ENCODE measurements at regions not wholly inside any gene's neighbourhood (a gene's known extent, or its start where the extent isn't known, plus 50 kb on each side); places are given as distances from the start of the nearest gene placed in this dataset.

DNA sequence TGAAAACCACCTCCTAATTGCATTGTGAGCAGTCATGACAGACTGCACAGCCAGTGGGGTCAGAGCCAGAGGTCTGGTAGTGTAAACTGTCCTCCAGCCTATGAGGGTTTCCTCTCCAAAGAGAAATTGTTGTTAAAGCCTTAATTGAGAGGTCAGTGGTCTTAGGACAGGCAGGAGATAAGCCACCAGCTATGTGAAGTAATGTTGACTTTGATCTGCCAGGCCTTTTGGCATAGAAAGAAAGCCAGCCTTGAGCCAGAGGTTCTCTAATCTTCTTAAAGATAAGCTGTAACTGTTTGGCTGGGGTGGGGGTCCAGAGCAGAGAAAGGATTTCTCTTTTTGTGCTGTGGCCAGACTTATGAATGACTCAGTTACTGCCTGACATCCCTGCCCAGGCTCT, 248.4 kb downstream of the WDR11 start:
- peaks cover 0 to 2% of the 10 kb centered on the region in 2 donors for H3K27me3 Mint-ChIP-seq
- CTCF ChIA-PET (ENCODE audit: partially characterized antibody), result no interaction called here
- no peaks in the 10 kb centered on the region for H3K4me1 Mint-ChIP-seq
- no peak overlapping the region for H3K27ac ChIP-seq (ENCODE audit: low read depth, low read length)
- POLR2A ChIA-PET (ENCODE audit: partially characterized antibody), result no interaction called here
- H3K4me1 ChIP-seq (ENCODE audit: insufficient read depth, low read length), result no peaks in the 10 kb centered on the region
- no peaks in the 10 kb centered on the region for H3K9me3 ChIP-seq (ENCODE audit: control insufficient read depth in 1 of 2, low read length in 2 of 2)
- H3K36me3 Mint-ChIP-seq, result no peaks in the 10 kb centered on the region
- no peak for DNase-seq
- H3K27me3 ChIP-seq (ENCODE audit: insufficient read depth, low read length), result no peaks in the 10 kb centered on the region
- no peak overlapping the region for H3K27ac Mint-ChIP-seq
- intact Hi-C loops (cut with micrococcal nuclease), result no loop called here
- H3K36me3 ChIP-seq (ENCODE audit: insufficient read depth, low read length), result no peaks in the 10 kb centered on the region
- H3K4me3 ChIP-seq (ENCODE audit: low read length in 2 of 2), result no peak overlapping the region
- H3K4me3 Mint-ChIP-seq, result no peak overlapping the region
- H3K9me3 Mint-ChIP-seq, result peaks cover 0 to 3% (median 0%) of the 10 kb centered on the region in 8 donors

GRCh38 chr10:121101561-121101960, 250.4 kb downstream of the WDR11 start:
- H3K27ac ChIP-seq (ENCODE audit: low read depth, low read length), result no peak overlapping the region
- Mint-ChIP-seq H3K27me3 (peaks cover 0 to 2% of the 10 kb centered on the region in 2 donors), H3K36me3 (no peaks in the 10 kb centered on the region), H3K27ac (no peak overlapping the region), H3K9me3 (peaks cover 0 to 3% (median 0%) of the 10 kb centered on the region in 8 donors), H3K4me3 (no peak overlapping the region), H3K4me1 (no peaks in the 10 kb centered on the region)
- intact Hi-C loops (cut with micrococcal nuclease), result no loop called here
- POLR2A ChIA-PET (ENCODE audit: partially characterized antibody), result no interaction called here
- DNase-seq, result no peak
- H3K27me3 ChIP-seq (ENCODE audit: insufficient read depth, low read length), result no peaks in the 10 kb centered on the region
- no peaks in the 10 kb centered on the region for H3K36me3 ChIP-seq (ENCODE audit: insufficient read depth, low read length)
- no peak overlapping the region for H3K4me3 ChIP-seq (ENCODE audit: low read length in 2 of 2)
- CTCF ChIA-PET (ENCODE audit: partially characterized antibody), result no interaction called here
- H3K9me3 ChIP-seq (ENCODE audit: control insufficient read depth in 1 of 2, low read length in 2 of 2), result no peaks in the 10 kb centered on the region
- H3K4me1 ChIP-seq (ENCODE audit: insufficient read depth, low read length), result no peaks in the 10 kb centered on the region

DNA sequence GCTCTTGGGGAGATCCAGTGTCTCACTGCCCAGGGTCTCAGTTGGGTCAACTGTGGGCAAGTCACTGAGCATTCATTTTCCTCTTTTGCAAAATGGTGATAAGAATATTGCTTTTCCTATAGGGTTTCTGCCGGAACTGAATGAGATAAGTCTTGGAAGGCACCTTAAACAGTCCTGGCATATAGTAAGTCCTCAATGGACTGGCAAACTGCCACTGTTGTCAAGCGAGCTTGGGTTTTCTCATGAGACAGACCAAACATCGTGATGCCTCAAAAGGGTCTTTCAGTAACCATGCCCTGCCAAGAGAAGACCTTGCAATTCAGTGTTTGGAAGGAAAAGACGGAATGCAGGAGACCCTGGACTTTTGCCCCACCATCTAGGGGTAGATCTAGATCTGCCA, 251.5 kb downstream of the WDR11 start:
- Histone ChIP-seq H3K4me3 (ENCODE audit: low read length in 2 of 2) (no peak overlapping the region), H3K27me3 (ENCODE audit: insufficient read depth, low read length) (no peaks in the 10 kb centered on the region), H3K36me3 (ENCODE audit: insufficient read depth, low read length) (no peaks in the 10 kb centered on the region), H3K9me3 (ENCODE audit: control insufficient read depth in 1 of 2, low read length in 2 of 2) (no peaks in the 10 kb centered on the region), H3K4me1 (ENCODE audit: insufficient read depth, low read length) (no peaks in the 10 kb centered on the region), H3K27ac (ENCODE audit: low read depth, low read length) (no peak overlapping the region)
- CTCF ChIA-PET (ENCODE audit: partially characterized antibody), result no interaction called here
- POLR2A ChIA-PET (ENCODE audit: partially characterized antibody), result no interaction called here
- Mint-ChIP-seq H3K36me3 (no peaks in the 10 kb centered on the region), H3K4me1 (no peaks in the 10 kb centered on the region), H3K27ac (no peak overlapping the region), H3K9me3 (peaks cover 0 to 3% (median 0%) of the 10 kb centered on the region in 8 donors), H3K27me3 (peaks cover 0 to 2% of the 10 kb centered on the region in 2 donors), H3K4me3 (no peak overlapping the region)
- DNase-seq, result no peak
- intact Hi-C loops (cut with micrococcal nuclease), result no loop called here

DNA sequence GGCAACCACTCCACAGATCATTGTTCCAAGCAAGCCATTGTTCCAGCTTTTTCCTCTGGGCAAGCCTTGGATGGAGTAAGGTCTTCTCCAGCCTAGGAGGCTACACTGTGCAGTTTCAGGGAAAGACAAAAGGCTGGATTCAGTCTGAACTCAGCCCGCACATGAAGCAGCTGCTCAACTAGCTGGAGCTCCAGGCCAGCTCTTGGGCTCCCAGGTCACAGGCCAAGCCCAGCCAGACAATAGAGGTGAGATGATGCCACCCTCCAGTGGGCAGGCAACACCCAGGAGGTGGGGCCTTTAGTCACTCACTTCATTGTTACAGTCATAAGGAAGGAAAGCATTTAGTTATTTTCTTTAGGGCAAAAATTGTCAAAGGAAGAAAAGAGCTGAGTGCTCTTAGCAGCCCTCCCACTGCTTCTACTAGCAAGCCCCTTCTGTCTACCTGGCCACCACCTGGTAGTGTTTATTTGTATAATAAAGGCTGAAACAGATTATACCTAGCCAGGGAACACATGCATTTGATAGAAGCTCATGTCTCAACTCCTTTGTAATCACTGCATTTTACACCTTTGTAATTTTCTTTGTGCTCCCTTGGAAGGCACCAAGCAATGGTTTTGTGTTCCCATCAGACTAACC, 253.4 kb downstream of the WDR11 start:
- ChIA-PET POLR2A (ENCODE audit: partially characterized antibody) (no interaction called here), CTCF (ENCODE audit: partially characterized antibody) (no interaction called here)
- Histone ChIP-seq H3K4me3 (ENCODE audit: low read length in 2 of 2) (no peak overlapping the region), H3K9me3 (ENCODE audit: control insufficient read depth in 1 of 2, low read length in 2 of 2) (no peaks in the 10 kb centered on the region), H3K36me3 (ENCODE audit: insufficient read depth, low read length) (no peaks in the 10 kb centered on the region), H3K27me3 (ENCODE audit: insufficient read depth, low read length) (no peaks in the 10 kb centered on the region), H3K27ac (ENCODE audit: low read depth, low read length) (no peak overlapping the region), H3K4me1 (ENCODE audit: insufficient read depth, low read length) (no peaks in the 10 kb centered on the region)
- no peaks in the 10 kb centered on the region for H3K36me3 Mint-ChIP-seq
- no peak overlapping the region for H3K4me3 Mint-ChIP-seq
- no peak overlapping the region for H3K27ac Mint-ChIP-seq
- DNase-seq, result no peak
- H3K4me1 Mint-ChIP-seq, result no peaks in the 10 kb centered on the region
- H3K27me3 Mint-ChIP-seq, result peaks cover 0 to 2% of the 10 kb centered on the region in 2 donors
- intact Hi-C loops (cut with micrococcal nuclease), result no loop called here
- peaks cover 0 to 3% (median 0%) of the 10 kb centered on the region in 8 donors for H3K9me3 Mint-ChIP-seq

DNA sequence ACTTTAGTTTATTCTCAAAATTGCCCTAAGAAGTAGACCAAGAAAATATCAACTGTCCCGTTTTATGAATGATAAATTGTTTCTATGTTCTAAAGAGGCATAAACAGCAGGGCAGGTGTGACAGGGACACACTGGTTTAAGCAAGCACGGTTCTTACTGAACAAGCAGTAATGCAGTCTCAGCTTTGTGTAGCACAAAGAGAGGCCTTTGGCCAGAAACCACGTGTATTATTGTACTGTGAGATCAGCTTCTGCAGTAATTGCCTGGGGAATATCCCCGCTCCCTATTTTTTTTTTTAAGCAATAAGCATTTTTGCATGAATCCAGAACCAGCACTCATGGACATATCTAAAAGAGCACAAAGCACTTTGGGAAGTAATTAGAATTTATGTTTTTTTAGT, 255.4 kb downstream of the WDR11 start:
- POLR2A ChIA-PET (ENCODE audit: partially characterized antibody), result no interaction called here
- H3K4me3 ChIP-seq (ENCODE audit: low read length in 2 of 2), result no peak overlapping the region

GRCh38 chr10:121108051-121108450, 256.9 kb downstream of the WDR11 start:
- no peaks in the 10 kb centered on the region for H3K27me3 Mint-ChIP-seq
- H3K36me3 ChIP-seq (ENCODE audit: insufficient read depth, low read length), result no peaks in the 10 kb centered on the region
- peaks cover 0 to 1% (median 0%) of the 10 kb centered on the region in 8 donors for H3K9me3 Mint-ChIP-seq
- intact Hi-C loops (cut with micrococcal nuclease), result no loop called here
- no peaks in the 10 kb centered on the region for H3K36me3 Mint-ChIP-seq
- no peak overlapping the region for H3K4me3 ChIP-seq (ENCODE audit: low read length in 2 of 2)
- H3K4me1 ChIP-seq (ENCODE audit: insufficient read depth, low read length), result no peaks in the 10 kb centered on the region
- CTCF ChIA-PET (ENCODE audit: partially characterized antibody), result no interaction called here
- H3K4me3 Mint-ChIP-seq, result no peak overlapping the region
- no peak for DNase-seq
- H3K27ac ChIP-seq (ENCODE audit: low read depth, low read length), result no peak overlapping the region
- POLR2A ChIA-PET (ENCODE audit: partially characterized antibody), result no interaction called here
- H3K4me1 Mint-ChIP-seq, result no peaks in the 10 kb centered on the region
- H3K9me3 ChIP-seq (ENCODE audit: control insufficient read depth in 1 of 2, low read length in 2 of 2), result no peaks in the 10 kb centered on the region
- no peaks in the 10 kb centered on the region for H3K27me3 ChIP-seq (ENCODE audit: insufficient read depth, low read length)
- H3K27ac Mint-ChIP-seq, result no peak overlapping the region

More for the DNA sequence above, 255.4 kb downstream of the WDR11 start:
- Mint-ChIP-seq H3K9me3 (peaks cover 0 to 1% (median 0%) of the 10 kb centered on the region in 8 donors), H3K36me3 (no peaks in the 10 kb centered on the region), H3K4me3 (no peak overlapping the region), H3K27me3 (no peaks in the 10 kb centered on the region), H3K4me1 (no peaks in the 10 kb centered on the region), H3K27ac (no peak overlapping the region)
- Histone ChIP-seq H3K27me3 (ENCODE audit: insufficient read depth, low read length) (no peaks in the 10 kb centered on the region), H3K36me3 (ENCODE audit: insufficient read depth, low read length) (no peaks in the 10 kb centered on the region), H3K9me3 (ENCODE audit: control insufficient read depth in 1 of 2, low read length in 2 of 2) (no peaks in the 10 kb centered on the region), H3K4me1 (ENCODE audit: insufficient read depth, low read length) (no peaks in the 10 kb centered on the region), H3K27ac (ENCODE audit: low read depth, low read length) (no peak overlapping the region)
- DNase-seq, result no peak
- CTCF ChIA-PET (ENCODE audit: partially characterized antibody), result no interaction called here
- intact Hi-C loops (cut with micrococcal nuclease), result no loop called here

- no peak overlapping the region for H3K27ac Mint-ChIP-seq
- peaks cover 0 to 2% (median 0%) of the 10 kb centered on the region in 8 donors for H3K9me3 Mint-ChIP-seq
- Histone ChIP-seq H3K36me3 (ENCODE audit: insufficient read depth, low read length) (no peaks in the 10 kb centered on the region), H3K27ac (ENCODE audit: low read depth, low read length) (no peak overlapping the region), H3K27me3 (ENCODE audit: insufficient read depth, low read length) (no peaks in the 10 kb centered on the region), H3K4me3 (ENCODE audit: low read length in 2 of 2) (no peak overlapping the region), H3K4me1 (ENCODE audit: insufficient read depth, low read length) (no peaks in the 10 kb centered on the region), H3K9me3 (ENCODE audit: control insufficient read depth in 1 of 2, low read length in 2 of 2) (no peaks in the 10 kb centered on the region)
- POLR2A ChIA-PET (ENCODE audit: partially characterized antibody), result no interaction called here
- H3K4me3 Mint-ChIP-seq, result no peak overlapping the region
- no peak for DNase-seq
- no peaks in the 10 kb centered on the region for H3K4me1 Mint-ChIP-seq
- H3K36me3 Mint-ChIP-seq, result no peaks in the 10 kb centered on the region
- intact Hi-C loops (cut with micrococcal nuclease), result no loop called here
- H3K27me3 Mint-ChIP-seq, result no peaks in the 10 kb centered on the region
- CTCF ChIA-PET (ENCODE audit: partially characterized antibody), result no interaction called here
Observed at GRCh38 chr10:121110369-121110768, 259.2 kb downstream of the WDR11 start.

DNA sequence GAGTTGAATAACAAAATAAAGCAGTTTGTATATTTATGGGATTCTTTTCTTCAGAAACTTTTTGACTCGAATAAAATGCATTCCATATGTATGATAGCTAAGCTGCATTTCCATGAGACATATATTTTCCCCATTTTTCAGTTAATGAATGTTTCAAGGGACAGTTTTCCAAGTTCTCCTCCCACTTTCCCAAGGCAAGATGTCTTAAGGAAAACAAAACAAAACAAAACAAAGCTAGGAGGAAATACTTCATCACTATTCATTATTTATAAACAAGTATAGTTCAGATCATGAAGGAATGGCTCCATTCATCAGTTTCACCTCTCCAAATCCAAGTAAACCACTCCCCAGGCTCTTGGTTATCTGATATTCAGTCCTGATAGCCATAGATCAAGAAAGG, 261.0 kb downstream of the WDR11 start:
- H3K36me3 ChIP-seq (ENCODE audit: insufficient read depth, low read length), result no peaks in the 10 kb centered on the region
- no peaks in the 10 kb centered on the region for H3K27me3 ChIP-seq (ENCODE audit: insufficient read depth, low read length)
- Mint-ChIP-seq H3K4me3 (no peak overlapping the region), H3K27ac (no peak overlapping the region), H3K4me1 (no peaks in the 10 kb centered on the region), H3K27me3 (no peaks in the 10 kb centered on the region), H3K9me3 (peaks cover 0 to 11% (median 1%) of the 10 kb centered on the region in 8 donors), H3K36me3 (no peaks in the 10 kb centered on the region)
- H3K9me3 ChIP-seq (ENCODE audit: control insufficient read depth in 1 of 2, low read length in 2 of 2), result no peaks in the 10 kb centered on the region
- intact Hi-C loops (cut with micrococcal nuclease), result no loop called here
- no peak overlapping the region for H3K4me3 ChIP-seq (ENCODE audit: low read length in 2 of 2)
- ChIA-PET CTCF (ENCODE audit: partially characterized antibody) (no interaction called here), POLR2A (ENCODE audit: partially characterized antibody) (no interaction called here)
- no peak overlapping the region for H3K27ac ChIP-seq (ENCODE audit: low read depth, low read length)
- H3K4me1 ChIP-seq (ENCODE audit: insufficient read depth, low read length), result no peaks in the 10 kb centered on the region
- no peak for DNase-seq

All from CD4-positive, alpha-beta memory T cell (primary cell).